Right renal pelvis (tissue), 4 donors: ENCODE measurements at regions not wholly inside any gene's neighbourhood (a gene's known extent, or its start where the extent isn't known, plus 50 kb on each side); places are given as distances from the start of the nearest gene placed in this dataset.

Source experiments
- DNase-seq, 4 donors: peaks; one replicate each; pipeline ENCODE4 v3.0.0-alpha.2; 2013; ENCODE audit warnings: low read depth in 4 of 4, low spot score in 3 of 4, missing footprints in 1 of 4

DNA sequence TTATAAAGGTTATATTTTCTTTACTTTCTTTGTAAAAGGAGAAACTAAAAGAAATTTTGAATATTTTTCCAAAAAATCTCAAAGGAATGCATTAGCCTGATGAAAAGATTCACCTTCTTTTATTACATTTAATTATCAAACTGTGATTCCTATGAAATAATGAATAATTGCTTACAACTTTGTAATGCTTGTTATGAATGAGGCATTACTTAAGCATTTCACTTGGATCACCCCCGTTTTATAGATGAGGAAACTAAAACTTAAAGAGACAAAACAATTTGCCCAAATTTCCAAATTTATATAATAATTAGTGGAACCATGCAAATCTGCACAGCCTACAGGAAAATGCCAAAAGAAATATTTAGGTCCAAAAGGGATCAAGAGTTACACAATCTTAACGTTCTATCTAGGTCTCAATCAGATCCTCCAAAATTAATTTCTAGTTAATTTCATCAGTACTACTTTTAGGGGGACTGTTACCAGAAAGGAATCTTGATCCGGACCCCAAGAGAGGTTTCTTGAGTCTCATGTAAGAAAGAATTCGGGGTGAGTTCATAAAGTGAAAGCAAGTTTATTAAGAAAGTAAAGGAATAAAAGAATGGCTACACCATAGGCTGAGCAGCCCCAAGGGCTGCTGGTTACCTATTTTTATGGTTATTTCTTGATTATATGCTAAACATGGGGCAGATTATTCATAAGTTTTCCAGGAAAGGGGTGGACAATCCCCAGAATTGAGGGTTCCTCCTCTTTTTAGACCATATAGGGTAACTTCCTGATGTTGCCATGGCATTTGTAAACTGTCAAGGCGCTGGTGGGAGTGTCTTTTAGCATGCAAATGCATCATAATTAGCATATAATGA, 288.0 kb downstream of the ADGB start:
- no peak for DNase-seq

DNA sequence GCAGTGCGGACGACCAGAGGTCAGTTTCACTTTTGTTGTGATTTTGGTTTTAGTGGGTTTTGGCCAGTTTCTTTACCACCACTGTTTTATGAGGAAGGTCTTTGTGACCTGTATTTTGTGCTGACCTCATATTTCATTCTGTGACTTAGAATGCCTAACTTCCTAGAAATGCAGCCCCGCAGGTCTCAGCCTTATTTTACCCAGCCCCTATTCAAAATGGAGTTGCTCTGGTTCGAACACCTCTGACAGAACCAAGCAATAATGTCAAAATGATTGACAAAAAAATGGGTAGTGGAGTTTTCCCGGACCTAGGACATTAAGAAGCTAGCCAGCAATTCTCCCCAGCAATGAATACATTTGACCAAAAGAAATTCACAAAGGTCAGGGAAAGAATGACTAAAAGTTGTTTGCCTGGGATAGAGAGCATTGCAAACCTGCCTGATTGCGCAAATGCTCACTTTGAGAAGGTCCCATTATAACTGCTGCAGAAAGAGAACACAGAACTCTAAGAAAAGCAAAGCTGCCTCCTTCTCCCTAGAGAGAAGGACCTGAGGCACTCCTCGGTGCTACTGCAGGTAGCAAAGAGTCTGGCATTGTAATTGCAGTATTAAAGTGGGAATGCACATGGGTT, 288.8 kb downstream of the ADGB start:
- DNase-seq = no peak

DNA sequence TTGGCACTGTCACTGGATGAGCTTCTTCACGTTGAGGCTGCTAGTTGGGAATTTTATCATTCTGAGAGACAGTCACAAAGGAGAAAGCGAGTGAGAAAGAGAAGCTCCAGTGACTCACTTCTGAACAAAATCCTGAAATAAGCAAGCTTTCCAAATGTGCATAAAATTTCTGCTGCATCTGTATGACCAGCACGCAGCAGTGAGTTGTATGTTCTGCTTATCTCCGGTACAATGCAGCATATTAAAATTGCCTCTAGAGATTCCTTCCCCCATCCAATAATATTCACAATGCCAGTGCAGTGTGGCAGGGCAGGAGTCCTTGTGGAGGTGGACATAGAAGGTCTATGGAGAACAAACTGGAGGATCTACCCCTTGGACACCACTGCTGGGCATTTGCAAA, 290.5 kb downstream of the ADGB start:
- no peak for DNase-seq

DNA sequence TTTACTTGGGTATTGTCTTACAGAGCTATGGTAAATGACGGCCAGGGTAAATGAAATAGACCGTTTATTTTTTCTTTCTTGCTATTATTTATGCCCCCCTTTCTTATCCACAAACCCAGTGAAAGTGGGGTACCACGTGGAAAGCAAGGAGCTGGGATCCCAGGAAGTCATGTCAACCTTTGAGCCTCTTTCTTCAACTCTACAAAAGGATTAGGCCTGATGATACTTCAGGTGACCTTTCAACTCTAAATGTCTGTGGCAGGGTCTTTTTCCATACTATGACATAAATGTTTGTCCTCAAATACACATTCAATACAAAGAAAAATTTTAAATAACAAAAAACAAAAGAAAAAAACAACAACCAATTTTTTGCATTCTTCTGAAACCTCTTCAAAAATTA, 291.4 kb downstream of the ADGB start:
- DNase-seq = no peak

DNA sequence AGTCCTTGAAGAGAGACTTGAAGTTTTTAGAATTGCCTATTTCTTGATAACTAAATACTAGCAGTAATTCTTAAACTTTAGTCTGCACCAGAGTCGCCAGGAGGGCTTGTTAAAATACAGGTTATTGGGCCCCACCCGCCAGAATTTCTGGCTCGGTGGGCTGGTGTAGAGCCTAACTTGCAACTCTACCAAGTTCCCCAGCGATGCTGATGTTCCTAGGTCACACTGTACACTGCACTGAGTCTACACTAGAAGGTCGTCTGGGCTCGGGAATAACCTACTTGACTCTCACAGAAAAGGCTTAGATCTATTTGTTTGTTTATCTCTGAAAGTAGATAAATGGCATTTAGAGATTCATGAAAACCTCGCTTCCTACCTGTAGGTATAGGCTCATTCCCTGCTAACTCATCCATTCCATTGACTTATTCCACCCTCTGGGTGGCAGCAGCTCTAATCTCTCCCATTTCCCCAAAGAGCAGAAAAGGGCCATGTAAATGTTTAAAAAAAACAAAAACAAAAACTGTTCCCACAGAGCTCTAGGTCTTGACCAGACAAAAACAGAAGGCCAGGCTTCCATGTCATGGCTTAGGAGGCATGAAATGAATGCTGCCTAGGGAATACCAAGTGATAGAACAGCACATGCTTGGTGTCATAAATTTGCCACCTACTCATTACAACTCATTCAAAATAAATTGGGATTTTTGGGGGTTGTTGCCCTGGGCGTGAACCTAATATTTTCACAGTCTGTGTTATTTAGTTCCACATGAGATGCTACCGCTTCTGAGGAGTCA, 292.1 kb downstream of the ADGB start:
- no peak for DNase-seq

DNA sequence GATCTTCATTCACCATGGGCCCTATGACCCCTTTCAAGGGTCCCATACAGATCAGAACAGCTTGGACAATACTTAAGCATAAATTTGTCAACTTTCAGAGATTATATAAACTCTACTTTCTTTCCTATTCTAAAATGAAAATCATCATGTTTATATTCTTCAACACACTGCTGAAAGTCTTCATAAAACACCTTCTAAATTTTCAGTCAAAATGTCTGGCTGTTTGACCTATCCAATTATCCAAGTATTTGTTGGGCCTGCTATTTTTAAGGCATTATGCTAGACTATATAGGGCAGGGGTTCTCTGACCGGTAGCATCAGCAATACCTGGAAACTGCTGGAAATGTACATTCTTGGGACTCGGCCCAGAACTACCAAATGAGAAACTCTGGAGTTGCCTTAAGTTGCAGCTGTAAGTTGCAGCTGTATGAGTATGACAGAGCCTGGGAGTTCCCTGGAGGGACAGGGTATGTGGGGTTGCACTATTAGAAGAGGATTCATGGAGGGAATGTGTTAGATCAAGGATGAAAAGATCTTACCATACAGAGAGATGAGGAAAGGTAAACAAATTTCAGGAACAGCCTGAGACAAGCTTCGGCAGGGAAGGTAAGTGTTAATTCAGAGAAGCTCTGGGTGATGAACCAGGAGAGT, 293.0 kb downstream of the ADGB start:
- DNase-seq = no peak

DNA sequence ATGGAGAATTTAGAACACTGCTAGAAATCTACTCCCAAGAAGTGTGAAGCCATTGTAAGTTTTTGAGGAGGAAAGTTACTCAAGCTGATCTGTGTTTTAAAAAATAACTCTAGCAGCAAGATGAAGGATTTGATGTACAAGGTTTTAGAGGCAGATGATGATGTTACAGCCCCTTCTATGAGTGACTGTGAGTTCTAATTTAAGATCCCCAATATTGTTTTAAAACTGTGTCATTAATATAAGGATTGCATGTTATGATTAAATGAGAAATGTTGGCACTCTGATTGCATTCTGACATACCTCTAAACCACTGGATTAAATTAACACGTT, 293.5 kb downstream of the ADGB start:
- no peak for DNase-seq

DNA sequence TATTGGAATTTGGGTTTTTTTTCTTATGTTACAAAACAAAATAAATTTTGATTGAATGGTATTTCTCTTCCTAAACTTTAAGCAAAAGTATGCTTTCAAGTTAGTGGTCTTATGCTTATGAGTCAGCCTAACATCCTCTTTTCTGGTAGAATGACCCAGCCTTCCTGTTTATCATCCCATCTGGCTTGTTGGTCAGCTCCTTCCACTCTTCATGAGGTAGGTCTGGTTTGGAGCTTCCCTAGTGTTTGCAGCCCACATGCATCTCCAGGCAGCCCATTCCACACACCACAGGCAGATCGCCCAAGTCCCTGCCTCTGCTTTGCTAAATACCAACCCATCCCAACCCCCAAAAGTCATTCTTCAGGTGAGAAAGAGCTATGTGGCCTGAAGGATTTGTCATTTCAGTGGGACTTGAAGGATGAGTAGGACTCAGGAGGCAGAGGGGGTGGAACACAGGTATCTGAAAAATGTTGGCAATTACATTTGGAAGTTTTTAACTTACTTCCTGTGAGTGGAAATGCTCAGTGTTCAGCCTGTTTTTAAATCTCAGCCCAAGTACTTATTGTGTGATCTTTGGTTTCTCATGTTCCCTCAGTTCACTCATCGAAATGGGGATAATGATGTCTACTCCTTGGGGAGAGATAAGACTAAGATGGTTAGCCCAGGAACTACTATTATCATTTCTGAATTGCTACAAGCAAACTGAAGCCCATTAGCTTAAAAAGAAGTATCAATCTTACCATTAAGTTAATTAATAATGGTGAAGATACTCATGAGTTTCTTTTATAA, 294.0 kb downstream of the ADGB start:
- no peak for DNase-seq

DNA sequence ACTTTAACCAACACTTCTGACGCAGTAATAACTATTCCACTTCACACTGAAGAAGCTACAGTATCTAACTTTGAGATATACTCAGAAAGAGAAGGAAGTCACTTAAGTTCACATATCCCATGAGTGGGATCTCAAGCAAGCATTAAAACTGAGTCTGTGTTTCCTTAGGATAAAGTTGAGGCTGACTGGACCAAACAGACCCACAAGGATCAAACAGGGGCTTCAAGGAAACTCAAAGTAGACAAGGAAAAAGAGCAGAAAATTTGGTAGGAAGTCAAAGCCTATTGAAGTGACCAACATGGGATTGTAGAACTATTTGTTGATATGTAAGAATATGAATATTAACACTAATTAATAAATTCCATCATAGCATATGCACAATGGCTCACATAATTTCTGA, 294.9 kb downstream of the ADGB start:
- no peak for DNase-seq

DNA sequence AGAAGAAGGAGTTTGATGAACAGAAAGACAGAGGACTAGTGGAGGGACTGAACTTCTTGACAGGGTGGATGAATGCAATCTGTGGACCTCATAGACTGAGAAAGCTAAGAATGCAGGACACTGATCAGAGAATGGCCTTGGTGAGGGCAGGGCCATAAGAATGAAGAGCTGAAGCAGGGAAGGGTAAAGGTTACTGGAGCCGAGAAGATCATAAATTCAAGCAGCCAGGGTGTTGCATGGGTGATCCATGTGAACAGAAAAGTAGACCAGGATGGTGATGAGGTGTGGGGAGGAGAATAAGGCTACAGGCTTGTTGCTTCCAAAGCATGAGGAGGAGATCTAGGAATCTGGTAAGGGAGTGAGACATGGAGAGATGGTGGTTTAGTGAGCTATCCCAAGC, 295.9 kb downstream of the ADGB start:
- no peak for DNase-seq

DNA sequence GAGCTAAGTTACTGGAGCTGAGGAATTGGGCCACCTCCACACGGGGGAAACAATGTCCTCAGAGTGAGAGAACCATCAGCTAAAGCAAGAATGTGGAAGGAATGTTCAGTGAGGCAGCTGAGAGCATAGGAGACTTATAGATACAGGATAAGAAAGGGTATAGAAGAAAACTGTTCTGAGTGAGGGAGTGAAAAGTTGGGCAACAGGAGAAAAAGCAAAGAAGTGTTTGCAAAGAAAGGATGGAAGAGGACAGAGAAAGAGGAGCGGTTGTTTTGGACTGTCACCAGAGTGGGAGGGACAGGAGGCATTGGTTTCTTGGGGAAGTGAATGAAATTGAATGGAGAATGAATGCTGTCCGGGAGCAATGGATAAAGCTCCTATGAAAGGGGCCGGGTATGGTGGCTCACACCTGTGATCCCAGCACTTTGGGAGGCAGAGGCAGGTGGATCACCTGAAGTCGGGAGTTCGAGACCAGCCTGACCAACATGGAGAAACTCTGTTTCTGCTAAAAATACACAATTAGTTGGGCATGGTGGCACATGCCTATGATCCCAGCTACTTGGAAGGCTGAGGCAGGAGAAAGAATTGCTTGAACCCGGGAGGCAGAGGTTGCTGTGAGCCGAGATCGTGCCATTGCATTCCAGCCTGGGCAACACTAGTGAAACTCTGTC, 296.5 kb downstream of the ADGB start:
- no peak for DNase-seq

DNA sequence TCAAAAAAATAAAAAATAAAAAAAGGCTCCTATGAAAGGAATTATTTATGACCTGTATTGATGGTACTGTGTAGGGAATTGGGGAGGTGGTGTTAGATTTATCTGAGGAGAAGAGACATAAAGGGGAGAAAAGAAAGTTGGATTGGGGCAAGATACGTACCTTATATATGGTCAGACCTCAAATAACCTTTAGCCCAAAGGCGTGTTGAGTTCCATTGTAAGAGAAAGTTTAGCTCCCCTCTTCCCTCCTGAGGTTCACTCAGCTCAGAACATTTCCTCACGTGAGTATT, 296.9 kb downstream of the ADGB start:
- no peak for DNase-seq

DNA sequence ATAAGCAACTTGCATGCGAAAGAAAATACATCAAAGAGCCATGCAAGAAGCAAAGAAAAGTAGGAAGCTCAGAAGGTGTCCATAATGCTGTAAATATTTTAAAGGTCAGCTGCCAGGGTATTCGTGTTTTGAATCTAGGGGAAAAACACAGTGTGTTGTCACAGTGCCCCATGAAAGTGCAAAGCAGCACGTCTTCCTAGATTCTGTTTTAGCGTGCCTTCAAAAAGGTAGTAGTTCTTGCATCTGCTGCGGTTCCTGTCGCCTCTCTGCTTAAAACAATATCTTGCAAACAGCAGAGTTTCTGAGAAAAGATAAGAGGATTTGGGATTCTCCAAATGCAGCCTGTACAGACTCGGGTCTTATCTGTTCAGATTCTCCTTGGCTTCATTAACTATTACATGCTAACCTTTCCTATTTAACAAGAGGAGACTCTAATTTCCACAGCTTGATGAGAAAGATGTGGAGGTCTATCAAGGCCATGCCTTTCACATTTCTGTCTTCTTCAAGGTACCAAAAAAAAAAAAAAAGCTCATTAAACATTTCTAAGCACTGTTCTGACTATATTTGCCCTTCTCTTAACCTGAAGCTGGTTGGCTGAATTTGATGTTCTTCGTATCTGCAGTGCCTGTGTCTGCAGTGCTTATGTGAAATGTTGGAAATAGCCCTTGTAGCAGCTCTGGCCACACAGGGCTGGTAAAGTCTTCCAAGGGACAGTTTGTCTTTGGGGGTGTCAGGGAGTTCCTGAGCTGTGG, 297.5 kb downstream of the ADGB start:
- DNase-seq = no peak

DNA sequence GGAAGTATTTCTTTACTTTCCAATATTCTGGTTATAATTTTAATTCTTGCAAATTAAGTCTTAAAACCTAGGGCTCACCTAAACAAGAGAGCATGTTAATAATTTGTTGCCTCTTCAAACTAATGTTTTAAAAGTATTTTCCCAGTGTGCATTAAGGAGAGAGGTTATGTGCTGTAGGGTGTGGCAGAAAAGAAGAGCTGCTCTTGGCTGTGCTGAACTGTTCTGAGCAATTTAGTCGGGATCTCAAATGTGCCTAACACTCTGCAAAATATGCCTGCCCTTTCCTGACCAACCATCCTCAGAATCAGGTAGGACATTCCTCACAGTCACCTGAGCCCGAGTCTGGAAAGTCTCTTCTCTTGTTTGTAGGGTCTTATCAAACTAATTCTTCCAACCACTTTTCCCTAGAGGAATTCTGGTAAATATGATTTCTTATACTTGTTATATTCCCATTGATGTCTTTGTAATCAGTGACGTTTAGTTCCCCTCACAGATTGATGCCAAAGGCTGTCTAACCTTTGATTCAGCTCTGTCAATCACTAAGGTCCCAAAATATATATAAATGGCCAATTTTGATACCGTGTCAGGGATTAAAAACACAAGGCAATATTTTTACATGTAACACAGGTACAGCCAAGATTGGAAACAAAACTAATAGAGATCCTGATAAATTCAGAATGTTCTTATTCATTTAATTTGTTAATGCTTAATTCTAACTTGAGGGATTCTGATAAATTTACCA, 298.4 kb downstream of the ADGB start:
- DNase-seq = no peak

DNA sequence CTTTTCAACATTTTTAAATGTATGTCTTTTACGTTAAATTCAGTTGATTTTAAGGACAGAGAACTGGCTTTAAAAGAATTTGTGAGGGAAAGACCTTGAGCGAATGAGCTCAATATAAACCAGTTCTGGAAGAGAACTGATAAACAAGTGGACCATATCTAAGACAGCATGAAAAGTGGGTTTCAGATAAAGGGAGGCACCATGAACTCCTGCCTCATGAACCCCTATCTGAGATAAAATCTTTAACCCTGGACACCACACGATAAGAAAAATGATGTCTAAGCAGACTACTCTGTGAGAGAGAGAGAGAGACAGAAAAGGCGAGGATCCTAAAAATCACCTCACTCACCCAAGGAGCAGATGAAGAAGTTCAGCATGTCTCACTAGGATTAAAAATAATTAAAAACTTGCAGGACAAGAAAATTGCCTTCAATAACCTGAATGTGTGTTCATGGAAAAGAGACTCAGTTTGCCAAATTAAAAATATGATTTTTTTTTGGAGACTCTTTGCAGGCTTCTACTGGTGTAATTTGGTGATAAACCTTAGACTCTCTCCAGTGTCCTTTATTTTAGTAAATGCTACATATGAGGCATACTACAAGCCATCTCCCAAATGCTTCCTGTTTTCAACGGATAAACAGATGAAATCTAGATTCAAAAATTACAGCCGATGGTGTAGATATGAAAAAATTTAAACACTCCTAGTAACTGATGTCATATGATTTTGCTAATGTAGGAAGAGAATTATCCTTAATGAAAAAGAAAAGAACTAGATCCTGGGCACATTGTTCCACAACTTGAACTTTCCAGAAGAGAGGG, 299.5 kb downstream of the ADGB start:
- no peak for DNase-seq

DNA sequence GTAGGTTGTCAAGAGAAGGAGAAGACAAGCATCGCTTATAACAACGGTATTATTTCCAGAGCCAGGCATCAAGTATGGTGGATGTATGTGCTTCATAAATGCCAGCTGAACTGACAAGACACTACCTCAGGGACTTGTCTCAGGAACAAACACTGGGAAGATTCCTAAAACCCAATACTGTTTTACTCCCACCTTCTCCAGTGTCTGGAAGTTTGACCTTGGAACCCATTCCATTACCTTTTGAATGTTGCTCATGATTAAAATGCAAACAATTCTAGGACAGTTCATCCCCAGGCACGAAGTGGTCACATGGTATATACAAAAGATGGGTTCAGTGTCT, 300.1 kb downstream of the ADGB start:
- no peak for DNase-seq

DNA sequence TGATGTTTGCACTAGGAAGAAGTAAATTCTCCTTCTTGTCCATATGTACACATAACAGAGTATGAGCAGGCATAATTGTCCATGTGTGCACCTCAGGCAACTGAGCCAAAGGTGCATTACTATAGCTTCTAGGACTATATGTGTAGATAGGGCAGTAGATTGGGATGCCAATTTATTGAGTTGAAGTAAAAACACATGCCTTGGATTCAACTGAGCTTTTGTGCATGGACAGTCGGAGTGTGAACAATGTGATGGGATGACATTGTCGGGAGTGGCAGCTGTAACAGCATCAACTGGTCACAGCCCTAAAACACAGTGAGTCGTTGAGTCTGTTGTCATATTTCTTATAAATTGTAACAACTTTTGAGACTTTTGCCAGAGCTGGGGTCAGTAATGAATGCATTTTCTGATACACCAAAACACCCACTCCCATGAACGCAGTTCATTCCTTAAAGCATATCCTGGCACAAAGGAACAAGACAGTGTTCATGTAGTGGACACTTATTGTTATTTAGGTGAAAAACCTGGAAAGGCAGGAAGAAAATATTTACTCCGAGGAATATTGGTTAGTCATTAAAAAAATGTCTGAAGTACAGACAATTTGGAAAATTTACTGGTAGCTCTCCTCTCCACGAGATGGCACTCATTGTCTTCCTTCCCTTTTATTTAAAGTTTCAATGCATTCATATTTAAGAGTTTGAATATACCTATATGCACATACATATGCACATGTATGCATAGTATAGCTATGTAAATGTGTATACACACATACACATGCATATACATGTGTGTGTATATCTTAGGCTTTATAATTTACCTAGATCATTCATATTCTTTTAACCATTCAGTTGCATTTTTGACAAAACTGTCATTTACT, 302.0 kb upstream of the STXBP5 start:
- no peak for DNase-seq
